Spleen (tissue), 11 donors: ENCODE measurements at regions not wholly inside any gene's neighbourhood (a gene's known extent, or its start where the extent isn't known, plus 50 kb on each side); places are given as distances from the start of the nearest gene placed in this dataset.

ENCODE experiments used
- DNase-seq: peaks from one replicate; pipeline ENCODE4 v3.0.0-alpha.2; 2020
- H3K27ac ChIP-seq, 8 donors: fragments of 200-600 bp; sonication (generic) in 7 of 8; 1 replicate in 4 of 8; 2 replicates in 4 of 8; pipeline versions ENCODE4 v1.5.0 to v1.8.0; 2016 to 2021; ENCODE audit warnings: inconsistent platforms in 4 of 8, mild to moderate bottlenecking in 4 of 8, moderate library complexity in 1 of 8
- H3K27me3 ChIP-seq, 7 donors: fragments of 200-600 bp; sonication (generic) in 6 of 7; replicated peaks in 1 of 7; 1 replicate in 4 of 7; 2 replicates in 3 of 7; pipeline versions ENCODE4 v1.5.0 to v1.8.0; 2016 to 2021; ENCODE audit warnings: inconsistent platforms in 3 of 7, mild to moderate bottlenecking in 1 of 7
- H3K36me3 ChIP-seq, 6 donors: fragments of 200-600 bp; sonication (generic) in 5 of 6; 1 replicate in 4 of 6; 2 replicates in 2 of 6; pipeline versions ENCODE4 v1.5.0 to v1.8.0; 2016 to 2021; ENCODE audit warnings: inconsistent platforms in 2 of 6
- H3K4me1 ChIP-seq, 6 donors: fragments of 200-600 bp; sonication (generic) in 5 of 6; 1 replicate in 3 of 6; 2 replicates in 3 of 6; pipeline versions ENCODE4 v1.5.0 to v1.8.0; 2016 to 2021; ENCODE audit warnings: inconsistent platforms in 3 of 6
- H3K4me3 ChIP-seq, 8 donors: fragments of 200-600 bp; sonication (generic) in 7 of 8; 1 replicate in 4 of 8; 2 replicates in 4 of 8; pipeline versions ENCODE4 v1.5.0 to v1.8.0; 2016 to 2021; ENCODE audit warnings: inconsistent platforms in 4 of 8, mild to moderate bottlenecking in 4 of 8, moderate library complexity in 2 of 8
- H3K9me3 ChIP-seq, 8 donors: fragments of 200-600 bp; sonication (generic) in 7 of 8; 1 replicate in 4 of 8; 2 replicates in 4 of 8; pipeline versions ENCODE4 v1.5.0 to v1.8.0; 2016 to 2021; ENCODE audit warnings: inconsistent platforms in 4 of 8
- POLR2A ChIP-seq, 3 donors: fragments of 450-650 bp; IDR thresholded peaks; one replicate each; pipeline ENCODE4 v1.5.1; 2017; ENCODE audit warnings: antibody characterized with exemption in 3 of 3, mild to moderate bottlenecking in 1 of 3
- POLR2AphosphoS5 ChIP-seq, 3 donors: sonication (generic); formaldehyde crosslinking; IDR thresholded peaks; one replicate each; pipeline ENCODE4 v1.5.1; 2017; ENCODE audit warnings: antibody characterized with exemption in 3 of 3
- WGBS, 5 donors: extraction: QIAGEN DNeasy Blood & Tissue Kit in 3 of 5; methylation state at CpG; one replicate each; pipeline versions ENCODE4 v1.1.5 to v1.1.7; 2013 to 2018; 5-methylcytosine and 5-hydroxymethylcytosine counted together
- intact Hi-C: fragments of 100-400 bp; cut with DNase I; formaldehyde crosslinking; loops from one replicate; pipeline ENCODE4 v1.15.0; 2023; ENCODE audit warnings: low total_unique reads
- TF ChIP-seq, protein P1 (sequence below), 11 experiments: fragments of 200-600 bp in 7 of 11; fragments of 450-650 bp in 4 of 11; sonication (generic) in 4 of 11; IDR thresholded peaks in 8 of 11; conservative IDR thresholded peaks in 3 of 11; 1 replicate in 7 of 11; 2 replicates in 4 of 11; pipeline versions ENCODE4 v1.4.0 to v1.8.0; 2016 to 2021; ENCODE audit warnings: antibody characterized with exemption in 11 of 11, inconsistent platforms in 4 of 11, mild to moderate bottlenecking in 1 of 11
- donor health status: healthy with polysubstance abuse.
- donor health status: DM: no; HTN: no; CAD: no; lungs with moderate emphysema.
- donor health status: DM: no; HTN: no; CAD: no.
- donor health status: Bipolar disorder and iron deficiency.
- donor health status: healthy.
- donor health status: DM: no; HTN: no; CAD: no.
- donor health status: DM: yes; HTN: yes; CAD: no.

DNA sequence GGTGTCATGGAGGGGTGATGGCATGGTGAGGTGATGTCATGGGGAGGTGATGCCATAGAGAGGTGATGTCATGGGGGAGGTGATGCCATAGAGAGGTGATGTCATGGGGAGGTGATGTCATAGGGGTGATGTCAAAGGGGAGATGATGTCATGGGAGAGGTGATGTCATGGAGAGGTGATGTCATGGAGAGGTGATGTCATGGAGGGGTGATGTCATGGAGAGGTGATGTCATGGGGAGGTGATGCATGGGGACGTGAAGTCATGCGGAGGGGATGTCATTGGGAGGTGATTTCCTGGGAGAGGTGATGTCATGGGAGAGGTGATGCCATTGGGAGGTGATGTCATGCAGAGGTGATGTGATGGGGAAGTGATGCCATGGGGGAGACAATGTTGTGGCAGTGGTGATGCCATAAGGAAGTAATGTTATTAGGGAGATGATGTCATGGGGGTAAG lies 92.1 kb upstream of the C1orf174 start:
- no peak for DNase-seq
- Histone ChIP-seq H3K4me1 (no peaks in the 10 kb centered on the region), H3K27me3 (peaks cover 0 to 50% (median 0%) of the 10 kb centered on the region in 7 donors), H3K9me3 (peaks cover 0 to 4% (median 0%) of the 10 kb centered on the region in 8 donors), H3K36me3 (no peaks in the 10 kb centered on the region), H3K4me3 (no peak overlapping the region), H3K27ac (no peak overlapping the region)
- 82 to 100% (median 90%) methylated on average over 2 of the region's 2 CpGs for WGBS, 5 donors
- intact Hi-C loops = no loop called here
- TF ChIP-seq POLR2A (IDR thresholded peaks at IDR 0.05) (no peak), POLR2AphosphoS5 (IDR thresholded peaks at IDR 0.05) (no peak)
- TF ChIP-seq, protein P1, sequence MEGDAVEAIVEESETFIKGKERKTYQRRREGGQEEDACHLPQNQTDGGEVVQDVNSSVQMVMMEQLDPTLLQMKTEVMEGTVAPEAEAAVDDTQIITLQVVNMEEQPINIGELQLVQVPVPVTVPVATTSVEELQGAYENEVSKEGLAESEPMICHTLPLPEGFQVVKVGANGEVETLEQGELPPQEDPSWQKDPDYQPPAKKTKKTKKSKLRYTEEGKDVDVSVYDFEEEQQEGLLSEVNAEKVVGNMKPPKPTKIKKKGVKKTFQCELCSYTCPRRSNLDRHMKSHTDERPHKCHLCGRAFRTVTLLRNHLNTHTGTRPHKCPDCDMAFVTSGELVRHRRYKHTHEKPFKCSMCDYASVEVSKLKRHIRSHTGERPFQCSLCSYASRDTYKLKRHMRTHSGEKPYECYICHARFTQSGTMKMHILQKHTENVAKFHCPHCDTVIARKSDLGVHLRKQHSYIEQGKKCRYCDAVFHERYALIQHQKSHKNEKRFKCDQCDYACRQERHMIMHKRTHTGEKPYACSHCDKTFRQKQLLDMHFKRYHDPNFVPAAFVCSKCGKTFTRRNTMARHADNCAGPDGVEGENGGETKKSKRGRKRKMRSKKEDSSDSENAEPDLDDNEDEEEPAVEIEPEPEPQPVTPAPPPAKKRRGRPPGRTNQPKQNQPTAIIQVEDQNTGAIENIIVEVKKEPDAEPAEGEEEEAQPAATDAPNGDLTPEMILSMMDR (IDR thresholded peaks at IDR 0.05 in 8 of 11, conservative IDR thresholded peaks at IDR 0.05 in 3 of 11) = no peak

DNA sequence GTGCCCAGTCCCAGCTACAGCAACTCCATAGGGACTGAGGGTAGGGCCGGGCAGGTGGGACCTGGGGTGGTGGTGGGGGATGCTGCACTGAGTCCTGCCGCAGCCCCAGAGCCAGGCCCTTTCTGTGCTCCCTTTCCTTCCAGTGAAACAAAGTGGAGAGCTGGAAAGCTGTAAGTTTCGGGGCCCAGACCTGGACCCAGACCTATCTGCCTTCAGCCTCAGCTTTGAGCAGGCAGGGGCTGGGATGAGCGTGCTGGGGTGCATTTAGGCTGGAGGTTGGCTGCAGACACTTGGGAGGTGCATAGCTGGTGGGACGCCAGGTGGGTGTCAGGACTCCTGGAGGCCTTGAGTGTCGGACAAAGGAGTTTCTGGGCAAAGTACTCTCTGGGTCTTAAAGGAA lies 92.7 kb upstream of the C1orf174 start:
- H3K4me1 ChIP-seq = no peaks in the 10 kb centered on the region
- 63 to 84% (median 79%) methylated on average over 5 to 6 of the region's 6 CpGs for WGBS, 5 donors
- TF ChIP-seq, protein P1 (IDR thresholded peaks at IDR 0.05 in 8 of 11, conservative IDR thresholded peaks at IDR 0.05 in 3 of 11) = no peak
- TF ChIP-seq POLR2A (IDR thresholded peaks at IDR 0.05) = no peak
- no peak for TF ChIP-seq POLR2AphosphoS5 (IDR thresholded peaks at IDR 0.05)
- no peaks in the 10 kb centered on the region for H3K36me3 ChIP-seq
- peak; percentile 24 for DNase-seq
- no peak overlapping the region for H3K4me3 ChIP-seq
- H3K27me3 ChIP-seq = peaks cover 0 to 50% (median 0%) of the 10 kb centered on the region in 7 donors
- intact Hi-C loops = no loop called here
- peaks cover 0 to 4% (median 0%) of the 10 kb centered on the region in 8 donors for H3K9me3 ChIP-seq
- no peak overlapping the region for H3K27ac ChIP-seq

DNA sequence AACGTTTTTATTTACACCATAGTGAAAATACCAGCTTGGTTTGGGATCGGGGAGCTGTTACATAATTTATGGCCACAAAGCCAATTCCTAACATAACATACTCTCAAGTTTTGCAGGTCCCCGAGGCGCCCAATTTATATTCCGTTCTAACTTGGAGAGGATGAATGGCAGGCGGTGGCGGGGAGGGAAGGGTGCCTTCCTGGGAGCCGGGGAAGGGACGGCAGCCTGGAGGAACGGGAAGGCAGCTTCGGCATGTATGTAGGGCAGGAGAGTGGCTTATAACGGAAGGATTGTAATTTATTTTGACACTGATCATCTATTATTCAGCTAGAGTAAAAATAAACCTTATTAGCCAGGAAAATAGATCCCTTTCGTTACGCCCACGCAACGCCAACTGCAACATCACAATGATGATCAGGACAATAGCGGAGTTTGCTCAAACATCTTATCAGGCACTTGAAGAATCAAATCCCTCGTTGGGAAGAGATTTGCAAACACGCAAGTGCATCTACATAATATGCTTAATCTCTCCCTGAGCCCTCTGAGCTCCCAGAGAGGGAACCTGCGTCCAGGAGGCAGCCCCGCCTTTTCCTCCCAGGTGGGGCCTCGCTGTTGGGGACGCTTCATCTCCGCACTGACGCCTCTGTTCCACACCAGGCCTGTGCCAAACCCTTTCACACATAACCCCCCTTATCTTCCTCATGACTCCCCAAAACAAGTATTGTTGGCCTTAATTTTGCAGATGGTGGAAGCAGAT lies 93.7 kb upstream of the C1orf174 start:
- H3K9me3 ChIP-seq = peaks cover 0 to 4% (median 0%) of the 10 kb centered on the region in 8 donors
- TF ChIP-seq POLR2A (IDR thresholded peaks at IDR 0.05) (no peak), POLR2AphosphoS5 (IDR thresholded peaks at IDR 0.05) (no peak)
- TF ChIP-seq, protein P1 (IDR thresholded peaks at IDR 0.05 in 8 of 11, conservative IDR thresholded peaks at IDR 0.05 in 3 of 11) = no peak
- no peak overlapping the region for H3K27ac ChIP-seq
- intact Hi-C loops = no loop called here
- no peaks in the 10 kb centered on the region for H3K36me3 ChIP-seq
- no peak overlapping the region for H3K4me3 ChIP-seq
- H3K4me1 ChIP-seq = no peaks in the 10 kb centered on the region
- WGBS, 5 donors = 74 to 79% (median 74%) methylated on average over 25 of the region's 25 CpGs
- peak; percentile 19 for DNase-seq
- H3K27me3 ChIP-seq = peaks cover 0 to 55% (median 10%) of the 10 kb centered on the region in 7 donors

DNA sequence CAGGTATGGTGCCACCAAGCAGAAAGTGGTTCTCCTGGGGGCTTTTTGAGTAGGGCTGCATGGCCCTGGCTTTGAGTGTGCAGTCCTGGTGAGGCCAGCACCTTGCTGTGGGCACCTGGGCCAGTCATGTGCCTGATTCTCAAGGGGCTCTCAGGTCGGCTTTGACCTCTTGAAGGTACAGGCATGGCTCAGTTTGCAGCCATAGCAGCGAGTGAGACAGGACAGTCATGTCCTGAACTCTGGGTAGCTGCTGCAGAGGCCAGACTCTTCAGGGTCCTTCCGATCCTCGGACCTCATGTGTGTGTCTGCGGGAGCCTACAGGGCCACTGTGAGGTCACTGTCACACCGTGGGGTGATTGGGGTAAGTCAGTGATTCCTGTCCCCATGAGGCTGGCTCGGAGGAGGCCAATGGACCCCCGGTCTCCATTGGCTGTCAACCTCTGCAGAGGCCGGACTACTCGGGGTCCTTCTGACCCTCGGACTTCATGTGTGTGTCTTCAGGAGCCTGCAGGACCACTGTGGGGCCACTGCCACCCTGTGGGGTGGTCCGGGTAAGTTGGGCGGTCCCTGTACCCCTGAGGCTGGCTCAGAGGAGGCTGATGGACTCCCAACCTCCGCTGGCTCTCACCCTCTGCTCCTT lies 95.2 kb upstream of the C1orf174 start:
- no peaks in the 10 kb centered on the region for H3K36me3 ChIP-seq
- no peaks in the 10 kb centered on the region for H3K4me1 ChIP-seq
- intact Hi-C loops = no loop called here
- peaks cover 0 to 68% (median 18%) of the 10 kb centered on the region in 7 donors for H3K27me3 ChIP-seq
- no peak overlapping the region for H3K27ac ChIP-seq
- H3K9me3 ChIP-seq = peaks cover 0 to 4% (median 0%) of the 10 kb centered on the region in 8 donors
- no peak overlapping the region for H3K4me3 ChIP-seq
- WGBS, 5 donors = 83 to 85% (median 83%) methylated on average over 8 to 14 of the region's 14 CpGs
- TF ChIP-seq, protein P1 (IDR thresholded peaks at IDR 0.05 in 8 of 11, conservative IDR thresholded peaks at IDR 0.05 in 3 of 11) = no peak
- no peak for TF ChIP-seq POLR2A (IDR thresholded peaks at IDR 0.05)
- TF ChIP-seq POLR2AphosphoS5 (IDR thresholded peaks at IDR 0.05) = no peak
- peak; percentile 53 for DNase-seq
